ENCODE measurements at regions not wholly inside any gene's neighbourhood (a gene's known extent, or its start where the extent isn't known, plus 50 kb on each side); places are given as distances from the start of the nearest gene placed in this dataset.

DNA sequence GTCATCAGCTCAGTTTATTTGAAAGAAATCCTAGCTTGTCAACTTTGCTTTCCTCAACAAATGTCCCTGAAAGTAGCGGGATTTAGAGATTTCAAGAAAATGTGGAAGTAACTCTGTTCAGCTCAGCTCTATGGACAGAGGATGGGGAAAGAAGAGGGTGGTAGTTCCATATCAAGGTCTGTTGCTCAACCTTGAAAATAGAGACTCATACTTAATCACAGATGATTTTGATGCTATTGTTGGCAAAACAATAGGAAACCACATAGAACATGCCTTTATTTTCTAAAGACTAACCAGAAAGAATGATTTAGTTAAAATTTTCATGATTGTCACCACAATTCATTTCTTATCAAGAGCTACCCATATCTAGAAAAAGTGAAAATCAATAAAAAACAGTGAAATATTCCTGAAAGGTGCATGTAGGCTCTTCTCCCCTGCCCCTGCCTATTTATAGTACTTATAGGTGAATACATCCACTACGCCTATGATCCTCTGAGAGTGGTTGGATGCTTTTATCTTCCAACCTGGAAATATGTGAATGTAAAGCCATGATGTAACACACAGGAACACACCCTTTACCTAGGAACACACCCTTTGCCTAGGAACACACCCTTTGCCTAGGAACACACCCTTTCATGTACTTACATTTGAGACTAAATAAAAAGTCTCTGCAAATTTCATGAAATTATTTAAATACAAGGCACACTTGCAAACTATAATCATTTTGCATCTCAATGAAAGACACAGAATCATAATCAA is 65.8 kb downstream of the ETAA1 start:
- Mint-ChIP-seq H3K9me3 (no peaks in the 10 kb centered on the region), H3K27ac (no peak overlapping the region), H3K36me3 (no peaks in the 10 kb centered on the region)
- DNase-seq (ENCODE audit: low spot score in 2 of 2) = no peak
- ATAC-seq = no peak

DNA sequence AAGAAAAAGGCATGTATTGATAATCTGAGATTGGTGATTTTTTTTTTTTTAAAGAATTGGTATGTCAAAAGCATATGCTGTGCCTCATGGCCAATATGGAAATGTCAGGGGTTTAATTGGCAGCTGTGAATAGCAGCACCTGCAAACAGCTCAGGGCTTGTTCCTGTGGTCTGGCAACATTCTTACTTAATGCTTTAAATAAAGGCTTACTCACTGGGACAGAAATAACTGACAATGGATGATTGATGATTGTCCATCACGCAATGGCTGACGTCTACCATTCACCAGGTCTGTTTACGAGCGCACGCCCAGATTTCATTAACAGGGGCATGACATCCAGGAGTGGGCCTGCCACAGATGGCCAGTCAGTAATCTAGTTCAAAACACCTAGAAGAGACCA is 66.7 kb downstream of the ETAA1 start:
- H3K27ac Mint-ChIP-seq = no peak overlapping the region
- H3K36me3 Mint-ChIP-seq = no peaks in the 10 kb centered on the region
- DNase-seq (ENCODE audit: low spot score in 2 of 2) = no peak
- ATAC-seq = no peak
- H3K9me3 Mint-ChIP-seq = no peaks in the 10 kb centered on the region

DNA sequence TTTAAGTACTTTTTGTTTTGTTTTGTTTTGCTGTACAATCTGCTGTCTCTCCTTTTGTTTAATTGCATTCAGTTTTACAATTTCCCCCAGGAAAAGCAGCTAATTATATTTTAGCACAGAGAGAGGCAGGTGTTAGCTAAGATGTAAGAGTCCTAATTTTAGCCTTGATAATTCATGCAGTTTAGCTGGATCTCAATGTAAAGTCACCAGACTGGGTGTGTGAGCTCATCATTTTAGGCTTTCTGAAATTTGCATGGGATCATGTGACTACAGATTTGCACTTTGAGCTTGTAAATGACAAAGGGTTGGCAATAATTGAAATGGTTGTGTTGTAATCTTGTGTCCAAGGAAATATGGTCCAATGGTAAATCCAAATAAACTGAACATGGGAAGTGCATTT is 68.5 kb downstream of the ETAA1 start:
- Mint-ChIP-seq H3K9me3 (no peaks in the 10 kb centered on the region), H3K27ac (no peak overlapping the region), H3K36me3 (no peaks in the 10 kb centered on the region)
- ATAC-seq = no peak
- no peak for DNase-seq (ENCODE audit: low spot score in 2 of 2)

GRCh38 chr2:67466734-67467133 is 69.6 kb downstream of the ETAA1 start:
- no peaks in the 10 kb centered on the region for H3K9me3 Mint-ChIP-seq
- no peak for ATAC-seq
- H3K36me3 Mint-ChIP-seq = no peaks in the 10 kb centered on the region
- H3K27ac Mint-ChIP-seq = no peak overlapping the region
- no peak for DNase-seq (ENCODE audit: low spot score in 2 of 2)

GRCh38 chr2:67471681-67472080 is 74.5 kb downstream of the ETAA1 start:
- no peak for ATAC-seq
- no peak overlapping the region for H3K27ac Mint-ChIP-seq
- H3K9me3 Mint-ChIP-seq = no peaks in the 10 kb centered on the region
- no peak for DNase-seq (ENCODE audit: low spot score in 2 of 2)
- no peaks in the 10 kb centered on the region for H3K36me3 Mint-ChIP-seq

DNA sequence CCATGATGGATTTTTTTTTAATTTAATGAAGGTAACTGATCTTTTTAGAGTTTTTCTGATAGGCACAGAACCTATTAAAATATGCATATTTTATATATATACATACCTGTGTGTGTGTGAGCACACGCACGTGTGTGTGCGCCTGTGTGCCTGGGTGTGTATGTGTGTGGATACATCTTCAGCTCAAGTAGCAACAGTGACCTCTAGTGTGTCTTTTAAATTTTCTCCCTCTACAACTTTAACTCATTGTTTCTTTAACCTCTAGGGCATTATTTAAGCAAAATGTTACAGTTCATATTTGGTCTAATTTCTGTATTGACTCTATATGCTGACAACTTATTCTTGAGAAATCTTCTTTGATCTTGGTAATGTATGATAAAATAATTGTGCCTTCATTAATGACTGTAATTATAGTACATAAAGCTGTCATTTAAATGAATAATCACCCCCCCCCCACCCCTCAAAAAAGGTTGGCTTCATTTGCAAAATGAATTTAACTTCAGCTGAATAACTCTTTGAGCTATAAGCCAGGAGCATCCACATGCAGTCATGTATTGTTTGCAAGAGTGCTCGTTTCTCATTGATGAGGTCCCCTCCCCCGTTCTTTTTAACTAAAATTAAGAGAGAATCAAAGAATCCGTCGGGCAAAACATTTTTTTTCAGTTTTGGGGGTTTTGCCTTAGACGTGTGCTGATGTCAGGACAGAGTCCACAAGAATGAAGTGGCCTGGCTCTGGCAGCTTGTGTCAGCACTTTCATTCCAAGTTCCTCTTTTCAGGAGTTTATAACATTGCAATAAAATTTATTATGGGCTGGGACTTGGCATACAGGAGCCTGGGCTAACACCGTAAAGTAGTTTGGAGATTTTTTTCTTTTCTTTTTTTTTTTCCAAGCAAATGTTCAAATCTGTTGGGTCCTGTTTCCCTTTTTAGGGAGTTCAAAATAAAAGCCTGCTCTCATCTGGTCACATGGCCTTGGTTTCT is 80.0 kb downstream of the ETAA1 start:
- H3K9me3 Mint-ChIP-seq = no peaks in the 10 kb centered on the region
- peak in 1 of 2 donors; percentile 41 for ATAC-seq
- no peak overlapping the region for H3K27ac Mint-ChIP-seq
- no peak for DNase-seq (ENCODE audit: low spot score in 2 of 2)
- H3K36me3 Mint-ChIP-seq = no peaks in the 10 kb centered on the region

- DNase-seq (ENCODE audit: low spot score in 2 of 2) (no peak), ATAC-seq (no peak)
- H3K9me3 Mint-ChIP-seq = no peaks in the 10 kb centered on the region
- H3K36me3 Mint-ChIP-seq = no peaks in the 10 kb centered on the region
- H3K27ac Mint-ChIP-seq = no peak overlapping the region
Measured at GRCh38 chr2:67479261-67479660, 82.1 kb downstream of the ETAA1 start.

DNA sequence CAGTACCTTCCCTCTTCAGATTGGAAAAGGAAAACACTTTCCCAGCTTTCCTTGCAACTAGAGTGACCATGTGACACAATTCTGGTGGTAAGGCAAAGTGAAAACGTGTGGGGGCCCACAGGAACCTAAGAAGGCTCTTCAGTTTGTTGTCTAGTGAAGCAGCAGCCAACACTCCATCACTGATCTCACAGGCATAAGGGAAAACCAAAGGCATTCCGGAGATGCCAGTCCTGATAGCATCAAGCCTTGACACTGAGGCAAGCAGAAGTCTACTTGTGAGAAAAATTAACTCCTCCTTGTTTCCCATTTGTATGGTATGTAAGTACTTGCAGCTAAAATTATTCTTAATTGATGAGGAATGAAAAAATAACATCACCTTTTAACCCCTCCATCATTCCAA is 88.3 kb downstream of the ETAA1 start:
- peaks cover 4 to 13% of the 10 kb centered on the region in 2 donors for H3K9me3 Mint-ChIP-seq
- no peak for DNase-seq (ENCODE audit: low spot score in 2 of 2)
- H3K36me3 Mint-ChIP-seq = no peaks in the 10 kb centered on the region
- no peak overlapping the region for H3K27ac Mint-ChIP-seq
- ATAC-seq = no peak

DNA sequence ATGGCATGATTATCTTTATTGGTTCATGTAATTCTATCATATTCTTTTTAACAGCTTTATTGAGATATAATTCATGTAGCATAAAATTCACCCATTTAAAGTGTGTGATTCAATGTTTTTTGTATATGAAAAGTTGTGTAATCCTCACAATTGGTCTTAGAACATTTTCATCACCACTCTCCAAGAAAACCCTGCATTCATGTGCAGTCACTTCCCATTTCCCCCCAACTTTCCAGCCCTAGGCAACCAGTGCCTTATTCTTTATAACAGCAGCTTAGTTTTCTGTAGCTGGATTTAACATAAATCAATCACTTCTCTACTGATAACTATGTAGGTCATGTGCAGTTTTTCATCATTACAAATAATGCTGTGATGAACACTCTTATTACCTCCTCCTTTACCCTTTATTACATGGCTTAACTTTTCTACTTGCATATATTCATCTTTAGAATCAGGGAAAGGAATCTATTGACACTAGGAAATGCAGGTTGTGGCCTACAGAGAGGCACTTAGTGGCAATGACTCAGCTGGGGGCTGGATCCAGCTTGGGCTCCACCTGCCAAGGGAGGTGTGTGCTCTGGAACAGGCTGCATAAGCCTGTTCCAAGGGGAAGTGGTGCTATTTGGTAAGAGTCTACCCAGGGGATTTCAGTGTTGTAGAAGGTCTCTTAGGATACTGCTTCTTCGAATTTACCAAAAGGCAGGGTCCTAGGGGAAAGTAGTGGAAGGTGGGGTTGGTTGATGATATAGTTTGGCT is 89.1 kb downstream of the ETAA1 start:
- Mint-ChIP-seq H3K36me3 (no peaks in the 10 kb centered on the region), H3K27ac (no peak overlapping the region), H3K9me3 (peaks cover 4 to 13% of the 10 kb centered on the region in 2 donors)
- DNase-seq (ENCODE audit: low spot score in 2 of 2) (no peak), ATAC-seq (no peak)

DNA sequence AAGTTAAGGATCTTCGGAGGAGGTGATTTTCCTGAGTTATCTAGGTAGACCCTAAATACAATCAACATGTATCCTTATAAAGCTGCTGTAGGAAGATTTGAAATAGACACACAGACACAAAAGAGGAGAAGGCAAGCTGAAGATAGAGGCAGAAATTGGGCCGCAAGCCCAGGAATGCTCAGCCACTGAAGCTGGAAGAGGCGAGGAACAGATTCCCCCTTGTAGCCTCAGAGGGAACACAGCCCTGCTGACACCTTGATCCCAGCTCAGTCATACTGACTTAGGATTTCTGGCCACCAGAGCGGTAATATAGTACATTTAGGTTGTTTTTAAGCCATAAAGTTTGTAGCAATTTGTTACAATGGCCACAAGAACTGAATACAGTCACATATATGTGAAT is 90.9 kb downstream of the ETAA1 start:
- DNase-seq (ENCODE audit: low spot score in 2 of 2) (no peak), ATAC-seq (no peak)
- H3K36me3 Mint-ChIP-seq = no peaks in the 10 kb centered on the region
- no peak overlapping the region for H3K27ac Mint-ChIP-seq
- peaks cover 4 to 13% of the 10 kb centered on the region in 2 donors for H3K9me3 Mint-ChIP-seq

GRCh38 chr2:67489396-67489795 is 92.3 kb downstream of the ETAA1 start:
- H3K36me3 Mint-ChIP-seq = no peaks in the 10 kb centered on the region
- DNase-seq (ENCODE audit: low spot score in 2 of 2) (no peak), ATAC-seq (no peak)
- peaks cover 4 to 13% of the 10 kb centered on the region in 2 donors for H3K9me3 Mint-ChIP-seq
- no peak overlapping the region for H3K27ac Mint-ChIP-seq

GRCh38 chr2:67498931-67499330 is 101.8 kb downstream of the ETAA1 start:
- DNase-seq (ENCODE audit: low spot score in 2 of 2) (no peak), ATAC-seq (no peak)
- H3K27ac Mint-ChIP-seq = no peak overlapping the region
- peaks cover 0 to 4% of the 10 kb centered on the region in 2 donors for H3K9me3 Mint-ChIP-seq
- H3K36me3 Mint-ChIP-seq = no peaks in the 10 kb centered on the region

GRCh38 chr2:67499989-67500388 is 102.9 kb downstream of the ETAA1 start:
- no peak for DNase-seq (ENCODE audit: low spot score in 2 of 2)

DNA sequence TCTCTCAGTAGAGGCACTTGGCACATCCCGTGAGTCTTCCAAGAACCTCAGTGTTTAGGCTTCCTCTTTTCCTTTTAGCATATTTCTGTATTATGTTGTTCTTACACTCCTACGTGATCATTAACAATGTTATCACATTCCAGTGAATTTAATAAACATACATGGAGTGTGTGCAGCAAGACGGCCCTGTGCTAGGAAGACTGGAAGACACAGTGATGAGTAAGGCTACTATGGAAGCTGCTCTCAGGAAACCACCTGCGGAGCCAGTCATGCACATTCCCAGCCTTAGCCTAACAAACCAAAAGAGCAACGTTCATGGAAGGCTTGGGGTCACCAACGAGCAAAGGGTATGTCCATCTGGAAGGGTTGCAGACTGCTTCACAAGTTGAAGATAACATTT is 103.4 kb downstream of the ETAA1 start:
- DNase-seq (ENCODE audit: low spot score in 2 of 2) = no peak
- no peak for ATAC-seq
- H3K9me3 Mint-ChIP-seq = peaks cover 0 to 4% of the 10 kb centered on the region in 2 donors
- no peaks in the 10 kb centered on the region for H3K36me3 Mint-ChIP-seq
- no peak overlapping the region for H3K27ac Mint-ChIP-seq

More at GRCh38 chr2:67499989-67500388, 102.9 kb downstream of the ETAA1 start:
- no peak for ATAC-seq
- H3K27ac Mint-ChIP-seq = no peak overlapping the region
- peaks cover 0 to 4% of the 10 kb centered on the region in 2 donors for H3K9me3 Mint-ChIP-seq
- no peaks in the 10 kb centered on the region for H3K36me3 Mint-ChIP-seq

GRCh38 chr2:67502346-67503065 is 105.4 kb downstream of the ETAA1 start:
- Mint-ChIP-seq H3K9me3 (peaks cover 4 to 9% of the 10 kb centered on the region in 2 donors), H3K27ac (no peak overlapping the region), H3K36me3 (peaks cover 0 to 5% of the 10 kb centered on the region in 2 donors)
- no peak for DNase-seq (ENCODE audit: low spot score in 2 of 2)
- ATAC-seq = no peak

- H3K36me3 Mint-ChIP-seq = peaks cover 0 to 5% of the 10 kb centered on the region in 2 donors
- ATAC-seq (no peak), DNase-seq (ENCODE audit: low spot score in 2 of 2) (no peak)
- peaks cover 4 to 9% of the 10 kb centered on the region in 2 donors for H3K9me3 Mint-ChIP-seq
- no peak overlapping the region for H3K27ac Mint-ChIP-seq
Measured at GRCh38 chr2:67503066-67503795, 106.1 kb downstream of the ETAA1 start.

Measured in activated naive CD4-positive, alpha-beta T cell treated with anti-CD3 and anti-CD28 coated beads, Interleukin-2, amount 50 U/mL, for 72 hours (primary cell).